Heart right ventricle (tissue), 16 donors: ENCODE measurements at regions not wholly inside any gene's neighbourhood (a gene's known extent, or its start where the extent isn't known, plus 50 kb on each side); places are given as distances from the start of the nearest gene placed in this dataset.

Experiments used
- ATAC-seq, 8 donors: fragments of 200-7000 bp; cut with Tn5 transposase; one replicate each; pipeline ENCODE4 v1.9.1; 2020; ENCODE audit warnings: mild to moderate bottlenecking in 8 of 8, moderate library complexity in 8 of 8, moderate number of reproducible peaks in 1 of 8
- DNase-seq, 2 donors: peaks; one replicate each; pipeline ENCODE4 v3.0.0-alpha.2; 2020
- H3K27ac ChIP-seq, 10 donors: fragments of 200-600 bp; sonication (generic) in 2 of 10; one replicate each; pipeline versions ENCODE4 v1.5.0 to v1.8.0; 2020 to 2022; ENCODE audit warnings: mild to moderate bottlenecking in 3 of 10
- H3K27me3 ChIP-seq, 7 donors: fragments of 200-600 bp; one replicate each; pipeline ENCODE4 v1.8.0; 2021 to 2022; ENCODE audit warnings: mild to moderate bottlenecking in 2 of 7
- H3K36me3 ChIP-seq, 9 donors: fragments of 200-600 bp; sonication (generic) in 1 of 9; one replicate each; pipeline versions ENCODE4 v1.5.0 to v1.8.0; 2020 to 2022; ENCODE audit warnings: mild to moderate bottlenecking in 2 of 9
- H3K4me1 ChIP-seq, 9 donors: fragments of 200-600 bp; sonication (generic) in 1 of 9; one replicate each; pipeline versions ENCODE4 v1.5.0 to v1.8.0; 2020 to 2022; ENCODE audit warnings: mild to moderate bottlenecking in 4 of 9
- H3K4me3 ChIP-seq, 10 donors: fragments of 200-600 bp; sonication (generic) in 2 of 10; one replicate each; pipeline versions ENCODE4 v1.5.0 to v1.8.0; 2020 to 2022; ENCODE audit warnings: mild to moderate bottlenecking in 7 of 10, moderate library complexity in 2 of 10
- H3K9me3 ChIP-seq, 11 donors: fragments of 200-600 bp in 10 of 11; sonication (generic) in 2 of 11; one replicate each; pipeline versions ENCODE4 v1.5.0 to v1.8.0; 2013 to 2022; ENCODE audit warnings: mild to moderate bottlenecking in 2 of 11, control low read depth in 1 of 11, moderate library complexity in 1 of 11
- WGBS, 2 donors: extraction: QIAGEN DNeasy Blood & Tissue Kit; methylation state at CpG; one replicate each; pipeline ENCODE4 v1.1.7; 2013; ENCODE audit warnings: inconsistent platforms in 1 of 2; 5-methylcytosine and 5-hydroxymethylcytosine counted together
- intact Hi-C, 10 donors: fragments of 100-400 bp; cut with DNase I; formaldehyde crosslinking; loops; one replicate each; pipeline versions ENCODE4 v1.11.1 to v1.14.2; 2022
- TF ChIP-seq, protein P1 (sequence below), 9 donors: fragments of 200-600 bp; sonication (generic) in 2 of 9; IDR thresholded peaks; one replicate each; pipeline versions ENCODE4 v1.5.0 to v1.8.0; 2021 to 2022; ENCODE audit warnings: antibody characterized with exemption in 9 of 9, mild to moderate bottlenecking in 5 of 9, moderate library complexity in 1 of 9
- donor health status: Arrhythmogenic right ventricular cardiomyopathy.
- donor health status: ischemic (EF 13 %, LVEDD 7.1; RV severe dilation, severe dysfunction).
- donor health status: healthy with polysubstance abuse.
- donor health status: DM: no; HTN: yes; CAD: no.
- donor health status: DM: no; HTN: no; CAD: no.
- donor health status: ischemic (EF 25% LVEDD 6.9; RV normal size, moderate dysfunction).
- donor health status: ischemic (EF 25% LVEDD 5.7; RV mildly dilated, moderate dysfunction).
- donor health status: healthy.
- donor health status: DM: yes; HTN: yes; CAD: no.
- donor health status: Ischemic cardiomyopathy.
- donor health status: ischemic (EF 35%, LVEDD 5.7; RV mildly dilated, moderate dysfunction).
- donor health status: nonischemic (EF 11% LVEDD 7.7; RV severe dilation, severe dysfunction).
- donor health status: DM: yes; HTN: yes; CAD: no.
- donor health status: PGD.
- donor health status: ischemic (EF 29% LVEDD 5.4; RV normal size, mild dysfunction).
- donor health status: nonischemic (EF 23%, LVEDD 6.1; RV moderate dilation, normal function).

DNA sequence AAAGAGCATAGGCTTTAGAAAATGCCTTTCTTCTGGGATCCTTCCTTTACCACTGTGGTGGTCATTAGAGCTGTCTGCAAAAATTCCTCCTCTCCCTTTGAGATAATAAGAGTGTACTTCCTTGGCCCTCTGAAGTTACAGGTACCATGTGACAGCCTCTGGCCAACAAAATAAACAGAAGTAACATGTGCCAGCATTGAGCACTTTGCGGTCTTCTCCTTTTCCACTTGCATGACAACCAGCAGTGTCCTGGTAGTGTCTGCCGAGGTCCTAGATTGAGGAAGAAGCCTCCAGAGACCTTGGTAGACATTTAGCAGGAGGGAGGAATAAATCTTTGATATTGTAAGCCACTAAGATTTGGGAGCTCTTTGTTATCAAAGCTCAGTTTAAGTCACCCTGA lies 87.5 kb upstream of the ARID1B start:
- peak in 1 of 2 donors; percentile 7 for DNase-seq
- intact Hi-C loops: loop anchor here (2.0 to 10.0 kb wide), 12 partner anchors 83 to 585 kb away; partner anchors contain the start of gene ARID1B (in 3 of the 10)
- Histone ChIP-seq H3K27ac (peak overlapping the region in 1 of 10 donors; percentile 11), H3K4me3 (no peak overlapping the region), H3K4me1 (peaks cover 0 to 19% (median 11%) of the 10 kb centered on the region in 9 donors), H3K9me3 (no peaks in the 10 kb centered on the region), H3K27me3 (no peaks in the 10 kb centered on the region), H3K36me3 (no peaks in the 10 kb centered on the region)
- 87 to 89% methylated on average over 2 of the region's 2 CpGs for WGBS, 2 donors
- ATAC-seq: no peak
- TF ChIP-seq, protein P1, sequence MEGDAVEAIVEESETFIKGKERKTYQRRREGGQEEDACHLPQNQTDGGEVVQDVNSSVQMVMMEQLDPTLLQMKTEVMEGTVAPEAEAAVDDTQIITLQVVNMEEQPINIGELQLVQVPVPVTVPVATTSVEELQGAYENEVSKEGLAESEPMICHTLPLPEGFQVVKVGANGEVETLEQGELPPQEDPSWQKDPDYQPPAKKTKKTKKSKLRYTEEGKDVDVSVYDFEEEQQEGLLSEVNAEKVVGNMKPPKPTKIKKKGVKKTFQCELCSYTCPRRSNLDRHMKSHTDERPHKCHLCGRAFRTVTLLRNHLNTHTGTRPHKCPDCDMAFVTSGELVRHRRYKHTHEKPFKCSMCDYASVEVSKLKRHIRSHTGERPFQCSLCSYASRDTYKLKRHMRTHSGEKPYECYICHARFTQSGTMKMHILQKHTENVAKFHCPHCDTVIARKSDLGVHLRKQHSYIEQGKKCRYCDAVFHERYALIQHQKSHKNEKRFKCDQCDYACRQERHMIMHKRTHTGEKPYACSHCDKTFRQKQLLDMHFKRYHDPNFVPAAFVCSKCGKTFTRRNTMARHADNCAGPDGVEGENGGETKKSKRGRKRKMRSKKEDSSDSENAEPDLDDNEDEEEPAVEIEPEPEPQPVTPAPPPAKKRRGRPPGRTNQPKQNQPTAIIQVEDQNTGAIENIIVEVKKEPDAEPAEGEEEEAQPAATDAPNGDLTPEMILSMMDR (IDR thresholded peaks at IDR 0.05): no peak

DNA sequence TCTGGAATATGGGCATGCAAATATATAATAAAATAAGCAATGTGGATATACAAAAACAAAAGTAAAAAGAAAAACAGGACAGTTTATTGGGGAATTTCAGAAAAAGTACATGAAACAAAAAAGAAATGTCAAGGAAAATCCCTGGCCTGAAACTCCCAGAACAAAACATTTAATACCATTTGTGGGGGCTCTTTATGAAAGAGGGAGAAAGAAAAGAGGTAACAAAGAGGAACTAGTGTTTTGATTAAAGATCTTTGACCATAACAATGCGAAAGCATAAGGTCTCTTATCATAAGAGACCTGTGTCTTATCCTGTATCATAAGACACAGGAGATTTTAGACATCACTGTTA lies 88.6 kb upstream of the ARID1B start:
- ATAC-seq (no peak), DNase-seq (no peak)
- peak overlapping the region; percentile 74 to 99 (median 94) for H3K27ac ChIP-seq
- H3K27me3 ChIP-seq: no peaks in the 10 kb centered on the region
- WGBS, 2 donors: 98 to 100% methylated on average over 1 of the region's 1 CpG
- H3K4me1 ChIP-seq: peaks cover 0 to 19% (median 11%) of the 10 kb centered on the region in 9 donors
- H3K9me3 ChIP-seq: no peaks in the 10 kb centered on the region
- TF ChIP-seq, protein P1 (IDR thresholded peaks at IDR 0.05): no peak
- H3K36me3 ChIP-seq: no peaks in the 10 kb centered on the region
- intact Hi-C loops: loop anchor here (1.0 to 10.0 kb wide), 12 partner anchors 32 to 586 kb away; partner anchors contain the start of gene ARID1B (in 3 of the 10)
- no peak overlapping the region for H3K4me3 ChIP-seq

DNA sequence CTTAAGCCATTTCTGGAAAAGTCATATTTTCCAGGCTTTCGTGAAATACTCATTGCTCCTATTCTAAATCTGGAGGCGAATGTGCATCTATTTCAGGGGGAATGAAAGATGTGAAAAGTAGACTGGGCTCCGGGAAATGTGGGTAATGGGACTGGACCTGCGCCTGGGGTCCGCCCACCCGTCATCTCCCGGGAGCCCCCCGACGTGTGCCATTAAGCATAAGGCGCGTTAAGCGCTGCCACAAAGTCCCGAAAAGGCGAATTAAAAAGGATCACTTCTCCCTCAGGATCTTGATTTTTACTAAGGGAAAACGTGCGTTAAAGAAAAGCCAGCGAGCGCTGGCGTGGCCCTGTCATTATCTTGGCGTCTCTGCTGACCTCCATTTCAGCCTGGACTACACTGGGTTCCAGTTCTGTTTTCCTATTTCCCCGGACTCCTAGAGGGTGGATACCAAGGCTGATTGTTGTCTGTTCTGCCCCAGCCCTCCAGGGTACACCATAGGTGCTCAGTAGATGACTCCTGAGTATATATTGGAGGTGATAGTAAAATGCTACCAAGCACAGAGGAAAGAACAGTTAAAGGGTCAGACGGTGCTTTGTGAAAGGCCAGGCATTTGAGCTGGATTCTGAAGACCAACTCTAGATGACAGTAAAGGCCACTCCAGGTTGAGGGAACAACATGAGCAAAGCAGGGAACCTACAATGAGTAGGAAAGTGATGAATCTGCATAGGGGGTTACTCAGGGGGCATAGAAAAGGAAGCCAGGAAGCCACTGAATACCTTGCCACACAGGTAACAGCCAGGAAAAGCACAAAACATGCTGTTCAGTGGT lies 89.2 kb upstream of the ARID1B start:
- TF ChIP-seq, protein P1 (IDR thresholded peaks at IDR 0.05): no peak
- H3K4me3 ChIP-seq: peak overlapping the region; percentile 12 to 94 (median 72)
- intact Hi-C loops: loop anchor here (1.0 to 10.0 kb wide), 21 partner anchors 32 to 587 kb away; partner anchors contain the start of gene ARID1B (in 7 of the 10)
- peak in 1 of 2 donors; percentile 15 for DNase-seq
- H3K27me3 ChIP-seq: no peaks in the 10 kb centered on the region
- peak in 6 of 8 donors; percentile 1 to 40 (median 22) for ATAC-seq
- 7 to 8% methylated on average over 22 of the region's 22 CpGs for WGBS, 2 donors
- no peaks in the 10 kb centered on the region for H3K36me3 ChIP-seq
- peak overlapping the region; percentile 74 to 99 (median 94) for H3K27ac ChIP-seq
- H3K4me1 ChIP-seq: peaks cover 0 to 19% (median 11%) of the 10 kb centered on the region in 9 donors
- no peaks in the 10 kb centered on the region for H3K9me3 ChIP-seq

DNA sequence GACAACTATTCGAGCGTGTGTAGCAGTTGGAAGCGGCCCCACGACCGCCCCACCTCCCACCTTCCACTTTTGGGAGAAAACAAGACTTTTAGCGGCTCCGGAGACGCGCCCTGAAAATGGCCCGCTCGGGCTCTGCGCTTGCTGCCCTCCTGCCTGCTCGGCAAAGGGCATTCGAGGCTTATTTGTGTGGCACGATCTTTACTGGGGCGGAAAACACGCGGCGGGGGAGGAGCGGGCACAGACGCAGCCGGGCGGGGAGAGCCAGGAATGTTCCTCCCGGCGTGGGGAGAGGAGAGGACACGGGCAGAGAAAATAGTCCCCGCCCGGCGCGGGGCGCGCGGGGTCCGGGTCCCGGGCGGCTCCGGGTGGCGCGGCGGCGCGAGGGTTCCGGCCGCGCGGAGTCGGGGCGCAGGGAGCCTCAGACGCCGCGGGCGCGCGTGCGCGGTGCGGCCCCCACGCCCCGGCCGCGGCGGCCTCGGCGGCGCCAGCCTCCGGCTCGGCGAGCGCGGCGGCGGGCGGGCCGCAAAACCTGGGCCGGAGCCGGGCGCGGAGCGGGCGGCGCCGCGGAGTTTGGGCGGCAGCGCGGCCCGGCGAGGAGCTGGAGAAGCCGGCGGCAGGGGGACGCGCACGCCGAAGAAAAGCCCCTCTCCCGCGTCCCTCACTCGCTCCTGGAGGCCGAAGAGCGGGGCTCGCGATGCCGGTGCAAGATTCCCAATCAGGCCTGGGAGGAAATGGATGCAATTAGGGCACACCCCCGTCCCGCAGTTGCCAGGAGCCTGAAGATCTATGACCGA lies 90.0 kb upstream of the ARID1B start:
- Histone ChIP-seq H3K4me3 (peak overlapping the region; percentile 59 to 94 (median 72)), H3K9me3 (no peaks in the 10 kb centered on the region), H3K4me1 (peaks cover 0 to 19% (median 11%) of the 10 kb centered on the region in 9 donors), H3K36me3 (no peaks in the 10 kb centered on the region), H3K27me3 (no peaks in the 10 kb centered on the region), H3K27ac (peak overlapping the region; percentile 87 to 100 (median 98))
- intact Hi-C loops: loop anchor here in 9 of 10 donors (1.0 to 10.0 kb wide), 20 partner anchors 34 to 588 kb away; partner anchors contain the start of gene ARID1B (in 6 of the 9)
- ATAC-seq: peak; percentile 95 to 99 (median 96)
- TF ChIP-seq, protein P1 (IDR thresholded peaks at IDR 0.05): no peak
- DNase-seq: peak; percentile 90 to 91
- 0% methylated on average over 61 to 105 of the region's 105 CpGs for WGBS, 2 donors
